Gastroesophageal sphincter (tissue), 3 donors: ENCODE measurements at regions not wholly inside any gene's neighbourhood (a gene's known extent, or its start where the extent isn't known, plus 50 kb on each side); places are given as distances from the start of the nearest gene placed in this dataset.

Experiments
- CTCF ChIP-seq, 4 experiments: fragments of 200-600 bp in 2 of 4; fragments of 450-650 bp in 2 of 4; sonication (generic) in 1 of 4; IDR thresholded peaks; one replicate each; pipeline ENCODE4 v1.5.1; 2017 to 2019; ENCODE audit warnings: antibody characterized with exemption in 4 of 4, mild to moderate bottlenecking in 2 of 4, moderate library complexity in 2 of 4
- POLR2A ChIP-seq, 2 donors: fragments of 450-650 bp; IDR thresholded peaks; one replicate each; pipeline ENCODE4 v1.6.1; 2017; ENCODE audit warnings: antibody characterized with exemption in 2 of 2, mild to moderate bottlenecking in 2 of 2, moderate library complexity in 1 of 2
- POLR2AphosphoS5 ChIP-seq: sonication (generic); formaldehyde crosslinking; IDR thresholded peaks from one replicate; pipeline ENCODE4 v1.6.1; 2017; ENCODE audit warnings: antibody characterized with exemption

GRCh38 chr9:1721196-1721595, 294.0 kb upstream of the SMARCA2 start:
- no peak for TF ChIP-seq CTCF (IDR thresholded peaks at IDR 0.05)
- TF ChIP-seq POLR2A (IDR thresholded peaks at IDR 0.05) = no peak
- TF ChIP-seq POLR2AphosphoS5 = no peak
